WTC11 (cell line): ENCODE measurements at regions not wholly inside any gene's neighbourhood (a gene's known extent, or its start where the extent isn't known, plus 50 kb on each side); places are given as distances from the start of the nearest gene placed in this dataset.

ENCODE experiments used
- ATAC-seq: fragments of 200-7000 bp; cut with Tn5 transposase; 2 replicates; pipeline ENCODE4 v1.10.0; 2021; ENCODE audit warnings: mild to moderate bottlenecking, moderate library complexity
- CTCF ChIA-PET: fragments of 300-600 bp; sonication (Branson Sonifier 250); formaldehyde crosslinking; loops from one replicate; lab custom pipeline; 2021; ENCODE audit warnings: antibody characterized with exemption; lab: Charles Lee
- POLR2A ChIA-PET: fragments of 350-600 bp; sonication (Branson Sonifier 250); formaldehyde crosslinking; loops from one replicate; lab custom pipeline; 2021; ENCODE audit warnings: antibody characterized with exemption; lab: Charles Lee
- DNase-seq: peaks from one replicate; pipeline ENCODE4 v3.0.0; 2021; ENCODE audit warnings: low spot score
- H3K27ac Mint-ChIP-seq: 2 replicates; pipeline ENCODE4 v1.8.0; 2021; ENCODE audit warnings: mixed read lengths
- H3K27me3 Mint-ChIP-seq: 2 replicates; pipeline ENCODE4 v1.8.0; 2021; ENCODE audit warnings: low read depth, mild to moderate bottlenecking, moderate library complexity, mixed read lengths
- H3K36me3 Mint-ChIP-seq: 2 replicates; pipeline ENCODE4 v1.8.0; 2021; ENCODE audit warnings: mixed read lengths
- H3K4me1 Mint-ChIP-seq: 2 replicates; pipeline ENCODE4 v1.8.0; 2022; ENCODE audit warnings: mixed read lengths
- H3K4me3 Mint-ChIP-seq: 2 replicates; pipeline ENCODE4 v1.8.0; 2021; ENCODE audit warnings: mild to moderate bottlenecking, moderate library complexity, mixed read lengths
- H3K9me3 Mint-ChIP-seq: 2 replicates; pipeline ENCODE4 v1.8.0; 2021; ENCODE audit warnings: mixed read lengths
- AR ChIP-seq: fragments of 250-450 bp; sonication (Bioruptor Pico); IDR thresholded peaks from 2 replicates; pipeline ENCODE4 v1.9.0; 2021; ENCODE audit warnings: mild to moderate bottlenecking
- ATF3 ChIP-seq: sonication (generic); formaldehyde crosslinking; conservative IDR thresholded peaks from 2 replicates; pipeline ENCODE4 v1.8.1; 2022; ENCODE audit warnings: mild to moderate bottlenecking, missing genetic modification reagents
- ATF6 ChIP-seq: sonication (generic); formaldehyde crosslinking; IDR thresholded peaks from 2 replicates; pipeline ENCODE4 v1.8.1; 2023; ENCODE audit warnings: mild to moderate bottlenecking, missing genetic modification reagents
- ETV6 ChIP-seq: sonication (generic); formaldehyde crosslinking; IDR thresholded peaks from 2 replicates; pipeline ENCODE4 v1.8.1; 2022; ENCODE audit warnings: mild to moderate bottlenecking, missing genetic modification reagents
- FOXJ3 ChIP-seq: sonication (generic); formaldehyde crosslinking; IDR thresholded peaks from 2 replicates; pipeline ENCODE4 v1.9.0; 2021; ENCODE audit warnings: missing genetic modification reagents, mild to moderate bottlenecking, borderline replicate concordance
- FOXK1 ChIP-seq: sonication (generic); formaldehyde crosslinking; IDR thresholded peaks from 2 replicates; pipeline ENCODE4 v1.8.0; 2022; ENCODE audit warnings: mild to moderate bottlenecking, moderate library complexity, missing genetic modification reagents
- FOXP1 ChIP-seq: sonication (generic); formaldehyde crosslinking; IDR thresholded peaks from 2 replicates; pipeline ENCODE4 v1.8.0; 2022; ENCODE audit warnings: missing genetic modification reagents, mild to moderate bottlenecking, moderate library complexity, borderline replicate concordance
- GABPB1 ChIP-seq: sonication (generic); formaldehyde crosslinking; IDR thresholded peaks from 2 replicates; pipeline ENCODE4 v1.8.1; 2023; ENCODE audit warnings: mild to moderate bottlenecking, missing genetic modification reagents
- GTF2I ChIP-seq: fragments of 250-450 bp; sonication (Bioruptor Pico); conservative IDR thresholded peaks from 2 replicates; pipeline ENCODE4 v1.4.0; 2021; ENCODE audit warnings: mild to moderate bottlenecking
- IRF2 ChIP-seq: sonication (generic); formaldehyde crosslinking; IDR thresholded peaks from 2 replicates; pipeline ENCODE4 v1.8.0; 2022; ENCODE audit warnings: low read depth, missing genetic modification reagents, borderline replicate concordance
- MXD4 ChIP-seq: fragments of 250-450 bp; sonication (Bioruptor Pico); IDR thresholded peaks from 2 replicates; pipeline ENCODE4 v1.8.0; 2021; ENCODE audit warnings: mild to moderate bottlenecking, moderate library complexity, borderline replicate concordance
- NFATC4 ChIP-seq: fragments of 250-450 bp; sonication (Bioruptor Pico); IDR thresholded peaks from 2 replicates; pipeline ENCODE4 v1.9.0; 2021; ENCODE audit warnings: mild to moderate bottlenecking
- PRDM15 ChIP-seq: sonication (generic); formaldehyde crosslinking; IDR thresholded peaks from 2 replicates; pipeline ENCODE4 v1.8.0; 2022; ENCODE audit warnings: missing genetic modification reagents
- SMAD3 ChIP-seq: sonication (generic); formaldehyde crosslinking; IDR thresholded peaks from 2 replicates; pipeline ENCODE4 v1.8.0; 2022; ENCODE audit warnings: missing genetic modification reagents, mild to moderate bottlenecking, borderline replicate concordance
- USF1 ChIP-seq: sonication (generic); formaldehyde crosslinking; IDR thresholded peaks from 2 replicates; pipeline ENCODE4 v1.8.0; 2022; ENCODE audit warnings: mild to moderate bottlenecking, missing genetic modification reagents
- ZNF232 ChIP-seq: sonication (generic); formaldehyde crosslinking; IDR thresholded peaks from 2 replicates; pipeline ENCODE4 v1.8.0; 2022; ENCODE audit warnings: mild to moderate bottlenecking, missing genetic modification reagents
- ZNF396 ChIP-seq: fragments of 250-450 bp; sonication (Bioruptor Pico); IDR thresholded peaks from 2 replicates; pipeline ENCODE4 v1.8.0; 2021; ENCODE audit warnings: mild to moderate bottlenecking, moderate library complexity, borderline replicate concordance
- ZNF423 ChIP-seq: fragments of 250-450 bp; sonication (Bioruptor Pico); IDR thresholded peaks from 2 replicates; pipeline ENCODE4 v2.1.2; 2022; ENCODE audit warnings: mild to moderate bottlenecking, moderate library complexity

GRCh38 chr6:14037402-14038277 lies 79.9 kb upstream of the CD83 start (continued):
- TF ChIP-seq FOXK1 (CRISPR knock-in tag) (no peak), ZNF396 (no peak), NFATC4 (no peak), SMAD3 (CRISPR knock-in tag) (no peak)

- Mint-ChIP-seq H3K36me3 (no peaks in the 10 kb centered on the region), H3K9me3 (peaks cover 9% of the 10 kb centered on the region), H3K4me3 (no peak overlapping the region), H3K4me1 (peaks cover 15% of the 10 kb centered on the region), H3K27me3 (peaks cover 7% of the 10 kb centered on the region), H3K27ac (no peak overlapping the region)
- DNase-seq (no peak), ATAC-seq (no peak)
- TF ChIP-seq IRF2 (CRISPR knock-in tag) (no peak), FOXJ3 (CRISPR knock-in tag) (no peak), AR (CRISPR knock-in tag) (no peak), PRDM15 (CRISPR knock-in tag) (no peak), ATF6 (CRISPR knock-in tag) (no peak), MXD4 (no peak), ATF3 (CRISPR knock-in tag) (no peak), ETV6 (CRISPR knock-in tag) (no peak), ZNF232 (CRISPR knock-in tag) (no peak), USF1 (CRISPR knock-in tag) (no peak), ZNF423 (CRISPR knock-in tag) (no peak), GABPB1 (CRISPR knock-in tag) (no peak), GTF2I (CRISPR knock-in tag) (no peak), FOXP1 (CRISPR knock-in tag) (no peak)
- ChIA-PET CTCF (interaction anchor here (1.0 to 3.0 kb wide), 4 partner anchors 7 to 130 kb away, joined by 3 to 28 read pairs (median 12); no protein-coding TSS in a partner anchor), POLR2A (interaction anchor here (1.3 kb wide), 1 partner anchor 114 kb away, joined by 3 read pairs; the partner anchor contains the start of gene RNF182)
Observed at GRCh38 chr6:14038467-14039437, 78.8 kb upstream of the CD83 start.
